ENCODE measurements at regions not wholly inside any gene's neighbourhood (a gene's known extent, or its start where the extent isn't known, plus 50 kb on each side); places are given as distances from the start of the nearest gene placed in this dataset.
A peak's percentile ranks its signal among the peaks of the same experiment; 100 is the strongest.

DNA sequence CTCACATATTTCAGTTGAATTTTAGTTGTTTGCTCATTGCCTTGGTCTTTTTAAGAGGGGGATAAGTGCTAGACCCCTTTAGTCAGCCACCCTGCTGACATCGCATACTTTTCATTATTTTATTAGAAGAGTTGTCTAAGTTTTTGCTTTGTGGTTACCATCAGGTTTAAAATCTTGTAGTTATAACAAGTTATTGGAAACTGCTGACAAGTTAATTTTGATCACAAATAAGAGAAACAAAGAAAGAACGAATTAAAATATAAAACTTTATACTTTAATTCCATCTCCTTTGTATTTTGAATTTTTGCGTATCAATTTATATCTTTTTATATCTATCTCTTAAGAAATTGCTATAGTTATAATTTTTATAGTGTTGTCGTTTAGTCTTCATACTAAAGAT lies 679.7 kb downstream of the TECRL start:
- Histone ChIP-seq H4K5ac (ENCODE audit: low read depth, low read length) (no peak overlapping the region), H3K56ac (ENCODE audit: extremely low read depth, insufficient read depth, low read length) (no peak overlapping the region), H2BK120ac (ENCODE audit: low read depth, low read length) (no peak overlapping the region), H4K91ac (ENCODE audit: insufficient read depth, low read depth, low read length) (no peak overlapping the region), H3K23ac (ENCODE audit: low read depth, low read length) (no peak overlapping the region), H3K4me3 (ENCODE audit: insufficient read depth, low read depth, low read length) (no peak overlapping the region), H3K18ac (ENCODE audit: low read depth, low read length) (no peak overlapping the region), H3K4me2 (ENCODE audit: low read depth, low read length) (no peak overlapping the region), H4K8ac (ENCODE audit: low read depth in 2 of 2, low read length in 2 of 2) (no peak overlapping the region), H3K27me3 (ENCODE audit: control insufficient read depth, insufficient read depth, low read length) (no peaks in the 10 kb centered on the region), H3K27ac (ENCODE audit: insufficient read depth, low read length) (no peak overlapping the region), H3K9me3 (ENCODE audit: control insufficient read depth, insufficient read depth, low read length) (peaks cover 8% of the 10 kb centered on the region), H3K4me1 (ENCODE audit: control insufficient read depth, insufficient read depth, low read length) (no peaks in the 10 kb centered on the region), H3K36me3 (ENCODE audit: control insufficient read depth, insufficient read depth, low read length) (no peaks in the 10 kb centered on the region), H3K4ac (ENCODE audit: low read depth, low read length) (no peak overlapping the region), H3K9me1 (ENCODE audit: insufficient read depth, low read length) (no peaks in the 10 kb centered on the region), H2AK5ac (ENCODE audit: low read depth, low read length) (no peak overlapping the region), H3K14ac (replicated peaks; ENCODE audit: low read depth, low read length) (no peak overlapping the region), H2BK5ac (ENCODE audit: low read depth, low read length, poor library complexity, severe bottlenecking) (no peak overlapping the region), H2BK15ac (ENCODE audit: low read depth, low read length) (no peak overlapping the region), H2AK9ac (replicated peaks; ENCODE audit: low read depth, low read length, poor library complexity) (no peak overlapping the region), H2AFZ (replicated peaks; ENCODE audit: low read length, poor library complexity) (no peak overlapping the region), H4K20me1 (ENCODE audit: insufficient read depth, low read length) (no peaks in the 10 kb centered on the region), H3K9ac (ENCODE audit: low read depth, low read length) (no peak overlapping the region), H2BK20ac (ENCODE audit: low read depth, low read length) (no peak overlapping the region), H3K79me1 (ENCODE audit: low read depth in 1 of 2, low read length in 2 of 2) (no peaks in the 10 kb centered on the region)
- in situ Hi-C loops (cut with MboI; ENCODE audit: low sequenced_read_pairs) (no loop called here), intact Hi-C loops (cut with micrococcal nuclease) (no loop called here), dilution Hi-C loops (cut with HindIII; ENCODE audit: low sequenced_read_pairs, unreplicated experiment) (no loop called here)
- TF ChIP-seq MXI1 (IDR thresholded peaks at IDR 0.05; ENCODE audit: borderline replicate concordance, low read depth, low read length) (no peak), RFX5 (IDR thresholded peaks at IDR 0.05; ENCODE audit: low read depth, low read length) (no peak), CHD1 (IDR thresholded peaks at IDR 0.05; ENCODE audit: low read depth, low read length) (no peak), CTCF (conservative IDR thresholded peaks at IDR 0.05; ENCODE audit: low read depth, low read length) (no peak), BHLHE40 (IDR thresholded peaks at IDR 0.05; ENCODE audit: low read depth, low read length) (no peak), MAFK (IDR thresholded peaks at IDR 0.05; ENCODE audit: low read depth, low read length) (peak; percentile 77), SMC3 (IDR thresholded peaks at IDR 0.05; ENCODE audit: low read depth, low read length) (no peak), NFE2L2 (IDR thresholded peaks at IDR 0.05; ENCODE audit: low read depth, low read length) (no peak), RAD21 (IDR thresholded peaks at IDR 0.05; ENCODE audit: low read length) (no peak)
- ATAC-seq (ENCODE audit: low read depth) (no peak), DNase-seq (no peak)
- no TSS peak for BruUV-seq (replicated peaks)
- no CpG with 5 or more reads among the region's 4 CpGs for WGBS, 2 experiments (ENCODE audit: extremely low coverage in 2 of 2, insufficient read length in 1 of 2)
- POLR2A ChIA-PET (ENCODE audit: unreplicated experiment) = no interaction called here
- CTCF ChIA-PET = no interaction called here

Data from IMR-90 (cell line).